ENCODE measurements at regions not wholly inside any gene's neighbourhood (a gene's known extent, or its start where the extent isn't known, plus 50 kb on each side); places are given as distances from the start of the nearest gene placed in this dataset.

GRCh38 chr10:118412132-118412760 is 70.1 kb upstream of the FAM204A start:
- no peak for DNase-seq

GRCh38 chr10:118409295-118409694 is 67.2 kb upstream of the FAM204A start:
- no peak for DNase-seq

GRCh38 chr10:118408181-118408580 is 66.1 kb upstream of the FAM204A start:
- no peak for DNase-seq

GRCh38 chr10:118407777-118408176 is 65.7 kb upstream of the FAM204A start:
- no peak for DNase-seq

- DNase-seq: no peak
Observed at GRCh38 chr10:118407026-118407425, 64.9 kb upstream of the FAM204A start.

- DNase-seq: peak in 1 of 2 donors; percentile 24
Observed at GRCh38 chr10:118405928-118406327, 63.8 kb upstream of the FAM204A start.

- DNase-seq: no peak
Observed at GRCh38 chr10:118403967-118404366, 61.8 kb upstream of the FAM204A start.

GRCh38 chr10:118401708-118402193 is 59.6 kb upstream of the FAM204A start:
- no peak for DNase-seq

GRCh38 chr10:118397391-118397790 is 55.3 kb upstream of the FAM204A start:
- no peak for DNase-seq

GRCh38 chr10:118395947-118396346 is 53.8 kb upstream of the FAM204A start:
- no peak for DNase-seq

GRCh38 chr10:118394301-118395200 is 52.4 kb upstream of the FAM204A start:
- DNase-seq: no peak

- no peak for DNase-seq
Observed at GRCh38 chr10:118392761-118393160, 50.6 kb upstream of the FAM204A start.

Data from right lung (tissue), 2 donors.